ENCODE measurements at regions not wholly inside any gene's neighbourhood (a gene's known extent, or its start where the extent isn't known, plus 50 kb on each side); places are given as distances from the start of the nearest gene placed in this dataset.

DNA sequence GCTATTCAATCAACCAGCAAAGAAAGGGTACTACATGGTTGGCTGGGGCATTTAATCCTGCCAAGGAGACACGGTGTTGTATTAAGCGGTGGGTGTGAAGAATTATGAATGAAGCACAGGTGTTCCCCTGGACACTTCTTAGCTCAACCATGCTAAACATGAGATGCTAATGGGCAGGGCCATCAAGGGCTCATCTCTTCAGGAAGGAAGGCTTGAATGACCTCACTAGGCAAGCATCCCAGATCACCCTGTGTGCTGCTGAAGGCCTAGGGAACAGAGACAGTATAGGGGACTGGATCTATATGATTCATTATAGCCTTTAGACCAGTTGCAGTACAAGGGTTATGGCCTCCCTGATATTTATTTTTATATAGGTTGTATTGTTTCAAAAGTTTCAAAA, 221.3 kb upstream of the SLCO3A1 start:
- TF ChIP-seq POLR2A (IDR thresholded peaks at IDR 0.05; ENCODE audit: low read depth, low read length) (no peak), POLR2AphosphoS5 (IDR thresholded peaks at IDR 0.05; ENCODE audit: low read depth, low read length) (no peak), POU2F2 (IDR thresholded peaks at IDR 0.05; ENCODE audit: low read depth, low read length) (no peak), TAF1 (IDR thresholded peaks at IDR 0.05; ENCODE audit: low read depth, low read length) (no peak), PAX5 (IDR thresholded peaks at IDR 0.05; ENCODE audit: insufficient read depth, low read length, severe bottlenecking) (no peak), SPI1 (IDR thresholded peaks at IDR 0.05; ENCODE audit: low read depth, low read length) (no peak)

All from GM12891 (cell line).